Tongue (tissue), 1 donor: ENCODE measurements at regions not wholly inside any gene's neighbourhood (a gene's known extent, or its start where the extent isn't known, plus 50 kb on each side); places are given as distances from the start of the nearest gene placed in this dataset.

Experiments used
- DNase-seq: peaks from one replicate; pipeline ENCODE4 v3.0.0-alpha.2; 2015

GRCh38 chr10:120960725-120961124, 109.6 kb downstream of the WDR11 start:
- no peak for DNase-seq

- DNase-seq = peak; percentile 45
These were observed 110.9 kb downstream of the WDR11 start for GRCh38 chr10:120961795-120962755.

GRCh38 chr10:120962756-120963593, 111.8 kb downstream of the WDR11 start:
- DNase-seq = peak; percentile 63

GRCh38 chr10:120963594-120964220, 112.5 kb downstream of the WDR11 start:
- no peak for DNase-seq

- DNase-seq = no peak
These were observed 115.5 kb downstream of the WDR11 start for GRCh38 chr10:120966657-120967045.

- DNase-seq = no peak
These were observed 118.1 kb downstream of the WDR11 start for GRCh38 chr10:120969219-120969645.

- no peak for DNase-seq
These were observed 119.7 kb downstream of the WDR11 start for GRCh38 chr10:120970595-120971529.

GRCh38 chr10:120971671-120972070, 120.5 kb downstream of the WDR11 start:
- no peak for DNase-seq

GRCh38 chr10:120972259-120972658, 121.1 kb downstream of the WDR11 start:
- no peak for DNase-seq

- DNase-seq = no peak
These were observed 124.1 kb downstream of the WDR11 start for GRCh38 chr10:120975072-120975867.

- DNase-seq = no peak
These were observed 124.7 kb downstream of the WDR11 start for GRCh38 chr10:120975868-120976225.

GRCh38 chr10:120977897-120978296, 126.7 kb downstream of the WDR11 start:
- no peak for DNase-seq

- DNase-seq = no peak
These were observed 127.6 kb downstream of the WDR11 start for GRCh38 chr10:120978589-120979252.

GRCh38 chr10:120979435-120980278, 128.5 kb downstream of the WDR11 start:
- DNase-seq = peak; percentile 57

GRCh38 chr10:120980279-120981255, 129.4 kb downstream of the WDR11 start:
- DNase-seq = no peak

GRCh38 chr10:120981601-120982391, 130.6 kb downstream of the WDR11 start:
- no peak for DNase-seq

GRCh38 chr10:120982507-120982906, 131.3 kb downstream of the WDR11 start:
- no peak for DNase-seq
